Mesenchymal stem cell (in vitro differentiated cells and primary cell): ENCODE measurements at regions not wholly inside any gene's neighbourhood (a gene's known extent, or its start where the extent isn't known, plus 50 kb on each side); places are given as distances from the start of the nearest gene placed in this dataset.

Source experiments
- DNase-seq: peaks from one replicate; pipeline ENCODE4 v3.0.0-alpha.2; 2013
- H2AFZ ChIP-seq: one replicate; pipeline ENCODE4 v1.6.1; 2013; ENCODE audit warnings: low read depth, mild to moderate bottlenecking, control low read depth, inconsistent platforms, low read length, moderate library complexity
- H2AK5ac ChIP-seq: 2 replicates; pipeline ENCODE4 v1.6.1; 2013; ENCODE audit warnings: low read length, moderate library complexity, mild to moderate bottlenecking, inconsistent platforms; ENCODE audit not compliant: severe bottlenecking
- H2BK120ac ChIP-seq: one replicate; pipeline ENCODE4 v1.6.1; 2013; ENCODE audit warnings: low read depth, mild to moderate bottlenecking, inconsistent platforms, low read length, moderate library complexity
- H2BK12ac ChIP-seq, 2 experiments: one replicate each; pipeline ENCODE4 v1.6.1; 2013; ENCODE audit warnings: inconsistent platforms in 2 of 2, low read length in 2 of 2, mild to moderate bottlenecking in 2 of 2, moderate library complexity in 2 of 2, control low read depth in 1 of 2
- H2BK15ac ChIP-seq: one replicate; pipeline ENCODE4 v1.6.1; 2013; ENCODE audit warnings: mild to moderate bottlenecking, low read depth, inconsistent platforms; ENCODE audit not compliant: poor library complexity, severe bottlenecking
- H2BK5ac ChIP-seq: 2 replicates; pipeline ENCODE4 v1.6.1; 2013; ENCODE audit warnings: low read depth, mild to moderate bottlenecking, low read length, control low read depth, inconsistent platforms; ENCODE audit not compliant: poor library complexity, severe bottlenecking
- H3K14ac ChIP-seq, 2 experiments: one replicate each; pipeline ENCODE4 v1.6.1; 2013; ENCODE audit warnings: inconsistent platforms in 2 of 2, low read length in 2 of 2, control low read depth in 1 of 2, mild to moderate bottlenecking in 1 of 2, moderate library complexity in 1 of 2
- H3K18ac ChIP-seq, 2 experiments: one replicate each; pipeline ENCODE4 v1.6.1; 2013; ENCODE audit warnings: inconsistent platforms in 2 of 2, low read length in 2 of 2, control low read depth in 1 of 2, low read depth in 1 of 2, mild to moderate bottlenecking in 1 of 2
- H3K23ac ChIP-seq, 2 experiments: one replicate each; pipeline ENCODE4 v1.6.1; 2013; ENCODE audit warnings: inconsistent platforms in 2 of 2, low read length in 2 of 2, mild to moderate bottlenecking in 2 of 2, moderate library complexity in 2 of 2, control low read depth in 1 of 2
- H3K27ac ChIP-seq: 2 replicates; pipeline ENCODE4 v1.5.1; 2013; ENCODE audit warnings: mild to moderate bottlenecking, moderate library complexity, low read length, control low read depth, inconsistent platforms; ENCODE audit not compliant: poor library complexity, severe bottlenecking
- H3K27me3 ChIP-seq, 2 experiments: 2 replicates each; pipeline versions ENCODE4 v1.6.1 to v1.7.0; 2013; ENCODE audit warnings: low read length in 2 of 2, mild to moderate bottlenecking in 2 of 2, moderate library complexity in 2 of 2, control low read depth in 1 of 2, inconsistent platforms in 1 of 2; ENCODE audit not compliant: control insufficient read depth in 1 of 2, insufficient read depth in 1 of 2
- H3K36me3 ChIP-seq, 2 experiments: 2 replicates each; pipeline versions ENCODE4 v1.6.1 to v1.7.0; 2013; ENCODE audit warnings: low read length in 2 of 2, control low read depth in 1 of 2, inconsistent platforms in 1 of 2, low read depth in 1 of 2, mild to moderate bottlenecking in 1 of 2; ENCODE audit not compliant: insufficient read depth in 2 of 2, control insufficient read depth in 1 of 2
- H3K4ac ChIP-seq, 2 experiments: one replicate each; pipeline ENCODE4 v1.6.1; 2013; ENCODE audit warnings: inconsistent platforms in 2 of 2, low read length in 2 of 2, mild to moderate bottlenecking in 2 of 2, moderate library complexity in 2 of 2, control low read depth in 1 of 2, low read depth in 1 of 2
- H3K4me1 ChIP-seq: 2 replicates; pipeline ENCODE4 v1.6.1; 2013; ENCODE audit warnings: low read depth, low read length, control low read depth; ENCODE audit not compliant: control insufficient read depth, insufficient read depth
- H3K4me2 ChIP-seq: 2 replicates; pipeline ENCODE4 v1.6.1; 2013; ENCODE audit warnings: low read length, mild to moderate bottlenecking, inconsistent platforms; ENCODE audit not compliant: poor library complexity, severe bottlenecking
- H3K4me3 ChIP-seq, 2 experiments: 2 replicates each; pipeline versions ENCODE4 v1.5.1 to v1.7.0; 2013; ENCODE audit warnings: low read length in 2 of 2, mild to moderate bottlenecking in 2 of 2, control low read depth in 1 of 2, low read depth in 1 of 2; ENCODE audit not compliant: insufficient read depth in 1 of 2
- H3K79me1 ChIP-seq: replicated peaks from 2 replicates; pipeline ENCODE4 v1.6.1; 2013; ENCODE audit warnings: mild to moderate bottlenecking, control low read depth, low read length, inconsistent platforms; ENCODE audit not compliant: poor library complexity, severe bottlenecking
- H3K9ac ChIP-seq: 2 replicates; pipeline ENCODE4 v1.7.0; 2013; ENCODE audit warnings: mild to moderate bottlenecking, low read length, moderate library complexity
- H3K9me3 ChIP-seq: 2 replicates; pipeline ENCODE4 v1.7.0; 2013; ENCODE audit warnings: mild to moderate bottlenecking, low read length; ENCODE audit not compliant: control insufficient read depth
- H4K8ac ChIP-seq: one replicate; pipeline ENCODE4 v1.6.1; 2013; ENCODE audit warnings: inconsistent platforms, mild to moderate bottlenecking, low read length, moderate library complexity
- H4K91ac ChIP-seq: one replicate; pipeline ENCODE4 v1.6.1; 2013; ENCODE audit warnings: mild to moderate bottlenecking, low read length, inconsistent platforms
- WGBS: methylation state at CpG from one replicate; pipeline ENCODE4 v1.1.7; 2013; ENCODE audit warnings: mixed read lengths; 5-methylcytosine and 5-hydroxymethylcytosine counted together

- Histone ChIP-seq H3K27me3 (no peaks in the 10 kb centered on the region), H3K4ac (no peak overlapping the region), H2BK5ac (peak overlapping the region; percentile 19), H3K9me3 (peaks cover 4% of the 10 kb centered on the region), H3K4me2 (no peak overlapping the region), H3K27ac (no peak overlapping the region), H4K91ac (no peak overlapping the region), H3K18ac (no peak overlapping the region), H3K9ac (no peak overlapping the region), H3K79me1 (no peaks in the 10 kb centered on the region), H3K4me3 (no peak overlapping the region), H3K14ac (no peak overlapping the region), H3K36me3 (no peaks in the 10 kb centered on the region), H2BK12ac (no peak overlapping the region), H2BK15ac (no peak overlapping the region), H3K23ac (no peak overlapping the region), H4K8ac (no peak overlapping the region), H2AK5ac (no peak overlapping the region), H3K4me1 (no peaks in the 10 kb centered on the region), H2BK120ac (no peak overlapping the region), H2AFZ (no peak overlapping the region)
- no peak for DNase-seq
Observed at GRCh38 chr17:13694934-13695333, 93.2 kb upstream of the HS3ST3A1 start.

GRCh38 chr17:13698832-13699231 lies 97.1 kb upstream of the HS3ST3A1 start:
- DNase-seq, result no peak
- Histone ChIP-seq H2BK120ac (no peak overlapping the region), H2BK15ac (peak overlapping the region; percentile 48), H2AK5ac (no peak overlapping the region), H3K9ac (no peak overlapping the region), H3K9me3 (peaks cover 4% of the 10 kb centered on the region), H2AFZ (no peak overlapping the region), H3K23ac (no peak overlapping the region), H3K4me3 (no peak overlapping the region), H4K91ac (no peak overlapping the region), H2BK5ac (no peak overlapping the region), H3K27ac (no peak overlapping the region), H3K18ac (no peak overlapping the region), H3K36me3 (no peaks in the 10 kb centered on the region), H3K79me1 (no peaks in the 10 kb centered on the region), H3K4me2 (no peak overlapping the region), H2BK12ac (no peak overlapping the region), H4K8ac (no peak overlapping the region), H3K14ac (no peak overlapping the region), H3K4me1 (no peaks in the 10 kb centered on the region), H3K27me3 (no peaks in the 10 kb centered on the region), H3K4ac (no peak overlapping the region)
- WGBS, result 95% methylated on average over 3 of the region's 3 CpGs

- DNase-seq, result no peak
Observed at GRCh38 chr17:13699261-13699660, 97.5 kb upstream of the HS3ST3A1 start.

GRCh38 chr17:13702266-13702665 lies 100.5 kb upstream of the HS3ST3A1 start:
- Histone ChIP-seq H2BK5ac (no peak overlapping the region), H3K4me1 (no peaks in the 10 kb centered on the region), H3K27me3 (no peaks in the 10 kb centered on the region), H2AK5ac (no peak overlapping the region), H3K4ac (no peak overlapping the region), H2BK15ac (no peak overlapping the region), H3K4me3 (no peak overlapping the region), H2BK120ac (no peak overlapping the region), H3K14ac (no peak overlapping the region), H3K23ac (no peak overlapping the region), H2AFZ (no peak overlapping the region), H3K36me3 (no peaks in the 10 kb centered on the region), H2BK12ac (no peak overlapping the region), H3K9ac (no peak overlapping the region), H4K8ac (no peak overlapping the region), H3K4me2 (no peak overlapping the region), H3K79me1 (no peaks in the 10 kb centered on the region), H3K27ac (no peak overlapping the region), H3K9me3 (no peaks in the 10 kb centered on the region), H4K91ac (no peak overlapping the region), H3K18ac (no peak overlapping the region)
- peak; percentile 20 for DNase-seq
- WGBS, result 54% methylated on average over 1 of the region's 1 CpG

More at GRCh38 chr17:13699261-13699660, 97.5 kb upstream of the HS3ST3A1 start:
- WGBS, result 81% methylated on average over 2 of the region's 2 CpGs
- Histone ChIP-seq H3K4me1 (no peaks in the 10 kb centered on the region), H3K18ac (no peak overlapping the region), H3K36me3 (no peaks in the 10 kb centered on the region), H3K27me3 (no peaks in the 10 kb centered on the region), H2BK5ac (no peak overlapping the region), H3K9ac (no peak overlapping the region), H3K79me1 (no peaks in the 10 kb centered on the region), H3K23ac (no peak overlapping the region), H4K91ac (no peak overlapping the region), H3K9me3 (peaks cover 4% of the 10 kb centered on the region), H2BK120ac (no peak overlapping the region), H3K4me2 (no peak overlapping the region), H2BK12ac (no peak overlapping the region), H3K14ac (no peak overlapping the region), H4K8ac (no peak overlapping the region), H3K4ac (no peak overlapping the region), H3K4me3 (no peak overlapping the region), H3K27ac (no peak overlapping the region), H2BK15ac (no peak overlapping the region), H2AK5ac (no peak overlapping the region), H2AFZ (no peak overlapping the region)
